ENCODE measurements at regions not wholly inside any gene's neighbourhood (a gene's known extent, or its start where the extent isn't known, plus 50 kb on each side); places are given as distances from the start of the nearest gene placed in this dataset.
"Not testable (repeated sequence)": the region's sequence is repeated elsewhere in the genome, so short reads cannot be mapped to it uniquely, and the experiment has no call there.

- Histone ChIP-seq H3K4me3 (ENCODE audit: low read length) (no peak overlapping the region), H3K4me1 (ENCODE audit: insufficient read depth, low read length) (no peaks in the 10 kb centered on the region), H3K9me3 (ENCODE audit: low read depth, low read length) (no peaks in the 10 kb centered on the region), H3K27me3 (ENCODE audit: insufficient read depth, low read length) (no peaks in the 10 kb centered on the region)
Observed at GRCh38 chr5:18764161-18764560, 1129.9 kb downstream of the TAF11L14 start.

GRCh38 chr5:18765304-18765703 is 1131.0 kb downstream of the TAF11L14 start:
- Histone ChIP-seq H3K4me1 (ENCODE audit: insufficient read depth, low read length) (no peaks in the 10 kb centered on the region), H3K27me3 (ENCODE audit: insufficient read depth, low read length) (no peaks in the 10 kb centered on the region), H3K9me3 (ENCODE audit: low read depth, low read length) (no peaks in the 10 kb centered on the region), H3K4me3 (ENCODE audit: low read length) (no peak overlapping the region)

- no peaks in the 10 kb centered on the region for H3K4me1 ChIP-seq (ENCODE audit: insufficient read depth, low read length)
- H3K4me3 ChIP-seq (ENCODE audit: low read length) = no peak overlapping the region
- H3K9me3 ChIP-seq (ENCODE audit: low read depth, low read length) = no peaks in the 10 kb centered on the region
- no peaks in the 10 kb centered on the region for H3K27me3 ChIP-seq (ENCODE audit: insufficient read depth, low read length)
Observed at GRCh38 chr5:18771097-18771610, 1136.9 kb downstream of the TAF11L14 start.

- H3K27me3 ChIP-seq (ENCODE audit: insufficient read depth, low read length) = no peaks in the 10 kb centered on the region
- no peaks in the 10 kb centered on the region for H3K9me3 ChIP-seq (ENCODE audit: low read depth, low read length)
- H3K4me1 ChIP-seq (ENCODE audit: insufficient read depth, low read length) = no peaks in the 10 kb centered on the region
- H3K4me3 ChIP-seq (ENCODE audit: low read length) = no peak overlapping the region
Observed at GRCh38 chr5:18772475-18772874, 1138.2 kb downstream of the TAF11L14 start.

- Histone ChIP-seq H3K4me1 (ENCODE audit: insufficient read depth, low read length) (no peaks in the 10 kb centered on the region), H3K9me3 (ENCODE audit: low read depth, low read length) (peaks cover 4% of the 10 kb centered on the region), H3K4me3 (ENCODE audit: low read length) (no peak overlapping the region), H3K27me3 (ENCODE audit: insufficient read depth, low read length) (no peaks in the 10 kb centered on the region)
Observed at GRCh38 chr5:18778225-18778624, 1144.0 kb downstream of the TAF11L14 start.

GRCh38 chr5:18789218-18789998 is 1155.1 kb downstream of the TAF11L14 start:
- H3K9me3 ChIP-seq (ENCODE audit: low read depth, low read length) = no peaks in the 10 kb centered on the region
- H3K27me3 ChIP-seq (ENCODE audit: insufficient read depth, low read length) = no peaks in the 10 kb centered on the region
- H3K4me1 ChIP-seq (ENCODE audit: insufficient read depth, low read length) = no peaks in the 10 kb centered on the region
- no peak overlapping the region for H3K4me3 ChIP-seq (ENCODE audit: low read length)

GRCh38 chr5:18792145-18792544 is 1157.9 kb downstream of the TAF11L14 start:
- Histone ChIP-seq H3K9me3 (ENCODE audit: low read depth, low read length) (no peaks in the 10 kb centered on the region), H3K4me1 (ENCODE audit: insufficient read depth, low read length) (no peaks in the 10 kb centered on the region), H3K27me3 (ENCODE audit: insufficient read depth, low read length) (no peaks in the 10 kb centered on the region), H3K4me3 (ENCODE audit: low read length) (no peak overlapping the region)

GRCh38 chr5:18797222-18797621 is 1163.0 kb downstream of the TAF11L14 start:
- Histone ChIP-seq H3K27me3 (ENCODE audit: insufficient read depth, low read length) (no peaks in the 10 kb centered on the region), H3K9me3 (ENCODE audit: low read depth, low read length) (no peaks in the 10 kb centered on the region), H3K4me3 (ENCODE audit: low read length) (no peak overlapping the region), H3K4me1 (ENCODE audit: insufficient read depth, low read length) (no peaks in the 10 kb centered on the region)

GRCh38 chr5:18798058-18798457 is 1163.8 kb downstream of the TAF11L14 start:
- H3K4me3 ChIP-seq (ENCODE audit: low read length) = no peak overlapping the region
- H3K9me3 ChIP-seq (ENCODE audit: low read depth, low read length) = no peaks in the 10 kb centered on the region
- no peaks in the 10 kb centered on the region for H3K4me1 ChIP-seq (ENCODE audit: insufficient read depth, low read length)
- H3K27me3 ChIP-seq (ENCODE audit: insufficient read depth, low read length) = no peaks in the 10 kb centered on the region

GRCh38 chr5:18799482-18800128 is 1165.3 kb downstream of the TAF11L14 start:
- H3K9me3 ChIP-seq (ENCODE audit: low read depth, low read length) = no peaks in the 10 kb centered on the region
- no peaks in the 10 kb centered on the region for H3K4me1 ChIP-seq (ENCODE audit: insufficient read depth, low read length)
- H3K4me3 ChIP-seq (ENCODE audit: low read length) = no peak overlapping the region
- no peaks in the 10 kb centered on the region for H3K27me3 ChIP-seq (ENCODE audit: insufficient read depth, low read length)

GRCh38 chr5:18800293-18801025 is 1166.2 kb downstream of the TAF11L14 start:
- no peak overlapping the region for H3K4me3 ChIP-seq (ENCODE audit: low read length)
- no peaks in the 10 kb centered on the region for H3K27me3 ChIP-seq (ENCODE audit: insufficient read depth, low read length)
- no peaks in the 10 kb centered on the region for H3K9me3 ChIP-seq (ENCODE audit: low read depth, low read length)
- no peaks in the 10 kb centered on the region for H3K4me1 ChIP-seq (ENCODE audit: insufficient read depth, low read length)

GRCh38 chr5:18801413-18801812 is 1167.2 kb downstream of the TAF11L14 start:
- H3K4me3 ChIP-seq (ENCODE audit: low read length); H3K4me1 ChIP-seq (ENCODE audit: insufficient read depth, low read length); H3K9me3 ChIP-seq (ENCODE audit: low read depth, low read length); H3K27me3 ChIP-seq (ENCODE audit: insufficient read depth, low read length): not testable (repeated sequence)

GRCh38 chr5:18802336-18802735 is 1168.1 kb downstream of the TAF11L14 start:
- Histone ChIP-seq H3K4me3 (ENCODE audit: low read length) (no peak overlapping the region), H3K27me3 (ENCODE audit: insufficient read depth, low read length) (no peaks in the 10 kb centered on the region), H3K4me1 (ENCODE audit: insufficient read depth, low read length) (no peaks in the 10 kb centered on the region), H3K9me3 (ENCODE audit: low read depth, low read length) (no peaks in the 10 kb centered on the region)

- Histone ChIP-seq H3K27me3 (ENCODE audit: insufficient read depth, low read length) (no peaks in the 10 kb centered on the region), H3K9me3 (ENCODE audit: low read depth, low read length) (no peaks in the 10 kb centered on the region), H3K4me3 (ENCODE audit: low read length) (no peak overlapping the region), H3K4me1 (ENCODE audit: insufficient read depth, low read length) (no peaks in the 10 kb centered on the region)
Observed at GRCh38 chr5:18805376-18805775, 1171.1 kb downstream of the TAF11L14 start.
